Hepatocyte (in vitro differentiated cells): ENCODE measurements at regions not wholly inside any gene's neighbourhood (a gene's known extent, or its start where the extent isn't known, plus 50 kb on each side); places are given as distances from the start of the nearest gene placed in this dataset.

Experiments
- EZH2 ChIP-seq: fragments of 200-600 bp; sonication (generic); IDR thresholded peaks from 2 replicates; pipeline ENCODE4 v1.6.1; 2016; ENCODE audit warnings: antibody characterized with exemption, mild to moderate bottlenecking, borderline replicate concordance
- TF ChIP-seq, protein P1 (sequence below): fragments of 200-600 bp; sonication (generic); IDR thresholded peaks from 2 replicates; pipeline ENCODE4 v1.5.1; 2016; ENCODE audit warnings: antibody characterized with exemption, mild to moderate bottlenecking; ENCODE audit not compliant: poor library complexity

- TF ChIP-seq, protein P1, sequence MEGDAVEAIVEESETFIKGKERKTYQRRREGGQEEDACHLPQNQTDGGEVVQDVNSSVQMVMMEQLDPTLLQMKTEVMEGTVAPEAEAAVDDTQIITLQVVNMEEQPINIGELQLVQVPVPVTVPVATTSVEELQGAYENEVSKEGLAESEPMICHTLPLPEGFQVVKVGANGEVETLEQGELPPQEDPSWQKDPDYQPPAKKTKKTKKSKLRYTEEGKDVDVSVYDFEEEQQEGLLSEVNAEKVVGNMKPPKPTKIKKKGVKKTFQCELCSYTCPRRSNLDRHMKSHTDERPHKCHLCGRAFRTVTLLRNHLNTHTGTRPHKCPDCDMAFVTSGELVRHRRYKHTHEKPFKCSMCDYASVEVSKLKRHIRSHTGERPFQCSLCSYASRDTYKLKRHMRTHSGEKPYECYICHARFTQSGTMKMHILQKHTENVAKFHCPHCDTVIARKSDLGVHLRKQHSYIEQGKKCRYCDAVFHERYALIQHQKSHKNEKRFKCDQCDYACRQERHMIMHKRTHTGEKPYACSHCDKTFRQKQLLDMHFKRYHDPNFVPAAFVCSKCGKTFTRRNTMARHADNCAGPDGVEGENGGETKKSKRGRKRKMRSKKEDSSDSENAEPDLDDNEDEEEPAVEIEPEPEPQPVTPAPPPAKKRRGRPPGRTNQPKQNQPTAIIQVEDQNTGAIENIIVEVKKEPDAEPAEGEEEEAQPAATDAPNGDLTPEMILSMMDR, result no peak
- no peak for TF ChIP-seq EZH2
Observed at GRCh38 chr5:24281818-24282217, 363.0 kb downstream of the CDH10 start.
